ENCODE measurements at regions not wholly inside any gene's neighbourhood (a gene's known extent, or its start where the extent isn't known, plus 50 kb on each side); places are given as distances from the start of the nearest gene placed in this dataset.

- H3F3A ChIP-seq (ENCODE audit: insufficient read depth): no peaks in the 10 kb centered on the region
- no peak overlapping the region for H3K27ac ChIP-seq (ENCODE audit: low read depth, low read length)
- no peaks in the 10 kb centered on the region for H3K79me2 ChIP-seq (ENCODE audit: insufficient read depth, low read length)
- no peak overlapping the region for H3K4me3 ChIP-seq (ENCODE audit: insufficient read depth, low read length, poor library complexity, severe bottlenecking)
- H3K27me3 ChIP-seq (ENCODE audit: low read length): 0 out of 2 replicates have a peak, but pooled peaks cover 3% of the 10 kb centered on the region
- no peaks in the 10 kb centered on the region for H4K20me1 ChIP-seq (ENCODE audit: low read depth, low read length)
- H3K9ac ChIP-seq (ENCODE audit: low read length): no peak overlapping the region
- H3K4me2 ChIP-seq (ENCODE audit: low read depth, low read length, poor library complexity, severe bottlenecking): no peak overlapping the region
- H2AFZ ChIP-seq (ENCODE audit: low read depth, low read length, severe bottlenecking): no peak overlapping the region
- H3K36me3 ChIP-seq (ENCODE audit: low read length): no peaks in the 10 kb centered on the region
- no peak for TF ChIP-seq CTCF (IDR thresholded peaks at IDR 0.05; ENCODE audit: insufficient read depth, low read length, poor library complexity, severe bottlenecking)
- H3K9me2 ChIP-seq (replicated peaks; ENCODE audit: insufficient read depth, low read length): no peaks in the 10 kb centered on the region
- no peaks in the 10 kb centered on the region for H3K9me3 ChIP-seq (ENCODE audit: insufficient read depth, low read length)
Observed at GRCh38 chr6:167758309-167759023, 68.2 kb upstream of the AFDN start.

GRCh38 chr6:167759206-167759605 lies 67.5 kb upstream of the AFDN start:
- no peaks in the 10 kb centered on the region for H3K9me2 ChIP-seq (replicated peaks; ENCODE audit: insufficient read depth, low read length)
- TF ChIP-seq CTCF (IDR thresholded peaks at IDR 0.05; ENCODE audit: insufficient read depth, low read length, poor library complexity, severe bottlenecking): no peak
- TF ChIP-seq EZH2phosphoT487 (conservative IDR thresholded peaks at IDR 0.05; ENCODE audit: low read length): no peak
- no peaks in the 10 kb centered on the region for H3K36me3 ChIP-seq (ENCODE audit: low read length)
- no peak overlapping the region for H3K27ac ChIP-seq (ENCODE audit: low read depth, low read length)
- no peak overlapping the region for H3K4me2 ChIP-seq (ENCODE audit: low read depth, low read length, poor library complexity, severe bottlenecking)
- H3K9me3 ChIP-seq (ENCODE audit: insufficient read depth, low read length): no peaks in the 10 kb centered on the region
- no peak overlapping the region for H3K4me3 ChIP-seq (ENCODE audit: insufficient read depth, low read length, poor library complexity, severe bottlenecking)
- H3K79me2 ChIP-seq (ENCODE audit: insufficient read depth, low read length): no peaks in the 10 kb centered on the region
- H3K9ac ChIP-seq (ENCODE audit: low read length): no peak overlapping the region
- no peaks in the 10 kb centered on the region for H3F3A ChIP-seq (ENCODE audit: insufficient read depth)
- H2AFZ ChIP-seq (ENCODE audit: low read depth, low read length, severe bottlenecking): no peak overlapping the region
- H4K20me1 ChIP-seq (ENCODE audit: low read depth, low read length): no peaks in the 10 kb centered on the region
- H3K27me3 ChIP-seq (ENCODE audit: low read length): 0 out of 2 replicates have a peak, but pooled peaks cover 3% of the 10 kb centered on the region

GRCh38 chr6:167759912-167760311 lies 66.8 kb upstream of the AFDN start:
- no peaks in the 10 kb centered on the region for H4K20me1 ChIP-seq (ENCODE audit: low read depth, low read length)
- no peaks in the 10 kb centered on the region for H3F3A ChIP-seq (ENCODE audit: insufficient read depth)
- TF ChIP-seq EZH2phosphoT487 (conservative IDR thresholded peaks at IDR 0.05; ENCODE audit: low read length): no peak
- no peak for TF ChIP-seq CTCF (IDR thresholded peaks at IDR 0.05; ENCODE audit: insufficient read depth, low read length, poor library complexity, severe bottlenecking)
- H3K36me3 ChIP-seq (ENCODE audit: low read length): no peaks in the 10 kb centered on the region
- H3K27ac ChIP-seq (ENCODE audit: low read depth, low read length): no peak overlapping the region
- H3K9ac ChIP-seq (ENCODE audit: low read length): no peak overlapping the region
- 0 out of 2 replicates have a peak, but pooled peaks cover 3% of the 10 kb centered on the region for H3K27me3 ChIP-seq (ENCODE audit: low read length)
- H3K9me3 ChIP-seq (ENCODE audit: insufficient read depth, low read length): no peaks in the 10 kb centered on the region
- no peaks in the 10 kb centered on the region for H3K9me2 ChIP-seq (replicated peaks; ENCODE audit: insufficient read depth, low read length)
- no peak overlapping the region for H2AFZ ChIP-seq (ENCODE audit: low read depth, low read length, severe bottlenecking)
- H3K4me2 ChIP-seq (ENCODE audit: low read depth, low read length, poor library complexity, severe bottlenecking): no peak overlapping the region
- H3K79me2 ChIP-seq (ENCODE audit: insufficient read depth, low read length): no peaks in the 10 kb centered on the region
- H3K4me3 ChIP-seq (ENCODE audit: insufficient read depth, low read length, poor library complexity, severe bottlenecking): no peak overlapping the region
